Endothelial cell of umbilical vein (primary cell): ENCODE measurements at regions not wholly inside any gene's neighbourhood (a gene's known extent, or its start where the extent isn't known, plus 50 kb on each side); places are given as distances from the start of the nearest gene placed in this dataset.

Experiments used
- BruUV-seq: library from RNA; stranded (reverse); fragments of 400-500 nt; replicated peaks from 2 replicates; lab custom pipeline; 2021; lab: Mats Ljungman, UMichigan
- CTCF ChIA-PET: fragments of 300-600, 350-600 bp; sonication (Branson Sonifier 250); formaldehyde crosslinking; loops from one replicate; lab custom pipeline; 2021; ENCODE audit warnings: antibody characterized with exemption, inconsistent platforms; lab: Charles Lee
- POLR2A ChIA-PET: fragments of 300-600, 350-600 bp; sonication (Branson Sonifier 250); formaldehyde crosslinking; loops from one replicate; lab custom pipeline; 2021; ENCODE audit warnings: antibody characterized with exemption, inconsistent platforms; lab: Charles Lee
- DNase-seq: peaks from one replicate; pipeline ENCODE4 v3.0.0-alpha.2; 2011; ENCODE audit warnings: low read depth, low spot score
- FAIRE-seq: peaks from 2 replicates; lab custom pipeline; 2011; peaks lifted over from hg19 to GRCh38; lab: Jason Lieb, UNC
- H2AFZ ChIP-seq: 2 replicates; pipeline ENCODE4 v1.6.0; 2012; ENCODE audit warnings: low read depth, low read length, control low read depth, inconsistent platforms
- H3K27ac ChIP-seq: 2 replicates; pipeline ENCODE4 v1.5.1; 2011; ENCODE audit warnings: low read depth, mild to moderate bottlenecking, control low read depth, low read length, moderate library complexity; ENCODE audit not compliant: insufficient read depth
- H3K27me3 ChIP-seq, 2 experiments: 2 replicates each; pipeline versions ENCODE4 v1.6.0 to v1.6.1; 2011; ENCODE audit warnings: low read length in 2 of 2, mixed read lengths in 1 of 2; ENCODE audit not compliant: control insufficient read depth in 2 of 2, insufficient read depth in 2 of 2
- H3K36me3 ChIP-seq, 2 experiments: 2 replicates in 1 of 2; 3 replicates in 1 of 2; pipeline ENCODE4 v1.5.1; 2011; ENCODE audit warnings: low read length in 2 of 2, mild to moderate bottlenecking in 1 of 2, moderate library complexity in 1 of 2; ENCODE audit not compliant: control insufficient read depth in 2 of 2, insufficient read depth in 2 of 2; ENCODE audit errors: extremely low read depth in 1 of 2
- H3K4me1 ChIP-seq: 3 replicates; pipeline ENCODE4 v1.5.1; 2011; ENCODE audit warnings: mild to moderate bottlenecking, low read length; ENCODE audit not compliant: control insufficient read depth, insufficient read depth; ENCODE audit errors: extremely low read depth
- H3K4me2 ChIP-seq: 2 replicates; pipeline ENCODE4 v1.6.1; 2011; ENCODE audit warnings: low read length, control low read depth, mixed read lengths; ENCODE audit not compliant: insufficient read depth
- H3K4me3 ChIP-seq, 3 experiments: fragments of 200-600 bp in 1 of 3; sonication (generic), shearing (Covaris generic) in 1 of 3; replicated peaks in 1 of 3; 2 replicates each; pipeline ENCODE4 v1.5.1; 2011 to 2016; ENCODE audit warnings: control low read depth in 3 of 3, low read length in 3 of 3, mild to moderate bottlenecking in 2 of 3, inconsistent platforms in 1 of 3, low read depth in 1 of 3, moderate library complexity in 1 of 3; ENCODE audit not compliant: insufficient read depth in 1 of 3
- H3K79me2 ChIP-seq: 2 replicates; pipeline ENCODE4 v1.6.0; 2012; ENCODE audit warnings: low read length, inconsistent platforms; ENCODE audit not compliant: control insufficient read depth, insufficient read depth
- H3K9ac ChIP-seq: replicated peaks from 2 replicates; pipeline ENCODE3; 2011; ENCODE audit warnings: low read length, control low read depth; ENCODE audit not compliant: insufficient read depth; ENCODE audit errors: extremely low read depth
- H3K9me1 ChIP-seq: replicated peaks from 3 replicates; pipeline ENCODE4 v1.6.0; 2011; ENCODE audit warnings: mild to moderate bottlenecking, low read length; ENCODE audit not compliant: control insufficient read depth, insufficient read depth; ENCODE audit errors: extremely low read depth
- H3K9me3 ChIP-seq: replicated peaks from 2 replicates; pipeline ENCODE4 v1.5.1; 2012; ENCODE audit warnings: low read length, inconsistent platforms; ENCODE audit not compliant: control insufficient read depth, insufficient read depth
- H4K20me1 ChIP-seq: replicated peaks from 2 replicates; pipeline ENCODE3; 2011; ENCODE audit warnings: mild to moderate bottlenecking, low read length; ENCODE audit not compliant: control insufficient read depth, insufficient read depth; ENCODE audit errors: extremely low read depth
- CTCF ChIP-seq, 2 donors: IDR thresholded peaks; 1 replicate in 1 of 2; 2 replicates in 1 of 2; pipeline ENCODE4 v1.5.1; 2011; ENCODE audit warnings: low read length in 2 of 2, mild to moderate bottlenecking in 2 of 2, moderate library complexity in 2 of 2, control low read depth in 1 of 2, inconsistent platforms in 1 of 2, low read depth in 1 of 2; ENCODE audit not compliant: insufficient read depth in 1 of 2; ENCODE audit errors: extremely low read depth in 1 of 2
- EZH2 ChIP-seq: IDR thresholded peaks from 2 replicates; pipeline ENCODE4 v1.6.1; 2012; ENCODE audit warnings: borderline replicate concordance, low read depth, mild to moderate bottlenecking, moderate library complexity, low read length, inconsistent platforms; ENCODE audit not compliant: severe bottlenecking
- FOS ChIP-seq: IDR thresholded peaks from 2 replicates; pipeline ENCODE4 v1.6.1; 2011; ENCODE audit warnings: mild to moderate bottlenecking, low read length, moderate library complexity, borderline replicate concordance; ENCODE audit not compliant: insufficient read depth
- GATA2 ChIP-seq: IDR thresholded peaks from 2 replicates; pipeline ENCODE4 v1.7.0; 2011; ENCODE audit warnings: low read depth, mild to moderate bottlenecking, moderate library complexity, mixed read lengths, low read length; ENCODE audit not compliant: insufficient read length, insufficient read depth
- JUN ChIP-seq: IDR thresholded peaks from 2 replicates; pipeline ENCODE4 v1.6.1; 2011; ENCODE audit warnings: borderline replicate concordance, low read depth; ENCODE audit not compliant: insufficient read length, insufficient read depth
- MAX ChIP-seq: IDR thresholded peaks from 2 replicates; pipeline ENCODE4 v1.6.1; 2011; ENCODE audit not compliant: insufficient read depth, insufficient read length
- MYC ChIP-seq: IDR thresholded peaks from one replicate; pipeline ENCODE4 v1.6.1; 2011; ENCODE audit warnings: mild to moderate bottlenecking, low read depth, low read length
- POLR2A ChIP-seq: IDR thresholded peaks from 2 replicates; pipeline ENCODE4 v1.6.1; 2012; ENCODE audit warnings: low read depth, mild to moderate bottlenecking, control low read depth, low read length
- POLR2AphosphoS5 ChIP-seq: IDR thresholded peaks from 2 replicates; pipeline ENCODE4 v1.6.1; 2012; ENCODE audit warnings: low read depth, mild to moderate bottlenecking, control low read depth, low read length, moderate library complexity; ENCODE audit not compliant: insufficient read depth
- dilution Hi-C: fragments of 300-500 bp; cut with MboI; formaldehyde crosslinking; loops from one replicate; pipeline ENCODE4 v1.15.0; 2019; ENCODE audit warnings: low sequenced_read_pairs; ENCODE audit not compliant: extremely low pct_ligation_motif_present
- intact Hi-C: fragments of 100-400 bp; cut with micrococcal nuclease; formaldehyde crosslinking; loops from one replicate; pipeline ENCODE4 v1.10.0; 2022

- ChIA-PET POLR2A (no interaction called here), CTCF (no interaction called here)
- Histone ChIP-seq H3K9me3 (no peaks in the 10 kb centered on the region), H3K4me2 (peak overlapping the region; percentile 45), H3K4me1 (peaks cover 12% of the 10 kb centered on the region), H3K36me3 (no peaks in the 10 kb centered on the region), H3K27ac (peak overlapping the region; percentile 20), H2AFZ (peak overlapping the region; percentile 36), H3K9me1 (no peaks in the 10 kb centered on the region), H3K79me2 (no peaks in the 10 kb centered on the region), H3K9ac (no peak overlapping the region), H3K27me3 (no peaks in the 10 kb centered on the region), H3K4me3 (no peak overlapping the region), H4K20me1 (no peaks in the 10 kb centered on the region)
- FAIRE-seq, result peak; percentile 77
- peak; percentile 69 for DNase-seq
- intact Hi-C loops, result no loop called here
- TF ChIP-seq JUN, result peak; percentile 38
- no peak for TF ChIP-seq MAX
- no peak for TF ChIP-seq CTCF (IDR thresholded peaks at IDR 0.05; ENCODE audit: extremely low read depth in 1 of 2, insufficient read depth in 1 of 2, low read depth in 1 of 2, low read length in 2 of 2)
- TF ChIP-seq FOS, result peak; percentile 75
- TF ChIP-seq POLR2A, result no peak
- TF ChIP-seq GATA2, result no peak
- TF ChIP-seq EZH2, result no peak
- TF ChIP-seq POLR2AphosphoS5, result peak; percentile 27
- TF ChIP-seq MYC, result no peak
- no TSS peak for BruUV-seq
- dilution Hi-C loops, result no loop called here
These were observed 462.3 kb upstream of the SGO1 start for GRCh38 chr3:20648294-20648693.
